ENCODE measurements at regions not wholly inside any gene's neighbourhood (a gene's known extent, or its start where the extent isn't known, plus 50 kb on each side); places are given as distances from the start of the nearest gene placed in this dataset.

- Histone ChIP-seq H2BK12ac (ENCODE audit: insufficient read length, low read depth, low read length) (no peak overlapping the region), H2AK5ac (ENCODE audit: insufficient read length, low read length) (no peak overlapping the region), H4K8ac (replicated peaks; ENCODE audit: insufficient read length, low read depth, low read length) (no peak overlapping the region), H3K56ac (ENCODE audit: insufficient read length, low read depth, low read length) (no peak overlapping the region), H3K27ac (ENCODE audit: insufficient read length, low read depth, low read length) (no peak overlapping the region), H4K5ac (ENCODE audit: insufficient read length, low read depth, low read length) (no peak overlapping the region), H3K14ac (ENCODE audit: insufficient read depth, low read length) (no peak overlapping the region), H4K91ac (ENCODE audit: insufficient read length, low read depth, low read length) (no peak overlapping the region), H3K27me3 (ENCODE audit: insufficient read depth, low read length) (no peaks in the 10 kb centered on the region), H3K79me2 (ENCODE audit: insufficient read depth, low read length) (no peaks in the 10 kb centered on the region), H3K4me2 (ENCODE audit: insufficient read depth, insufficient read length, low read length) (no peak overlapping the region), H2AFZ (ENCODE audit: low read length) (no peak overlapping the region), H2BK120ac (ENCODE audit: low read depth, low read length, poor library complexity, severe bottlenecking) (no peak overlapping the region), H3K4me1 (ENCODE audit: insufficient read depth, low read length) (peaks cover 3% of the 10 kb centered on the region; the same call in 1 of the 2 replicates), H3K18ac (ENCODE audit: insufficient read length, low read depth, low read length) (no peak overlapping the region), H2BK20ac (ENCODE audit: low read depth, low read length, poor library complexity, severe bottlenecking) (no peak overlapping the region), H3K23me2 (ENCODE audit: insufficient read length, low read depth, low read length, poor library complexity, severe bottlenecking) (no peaks in the 10 kb centered on the region), H3K9ac (ENCODE audit: extremely low read depth, insufficient read length, low read length) (no peak overlapping the region), H3T11ph (ENCODE audit: low read length) (no peak overlapping the region), H3K79me1 (ENCODE audit: insufficient read depth, low read depth, low read length, poor library complexity, severe bottlenecking) (no peaks in the 10 kb centered on the region), H3K4ac (ENCODE audit: low read depth, low read length) (no peak overlapping the region), H2BK15ac (ENCODE audit: low read depth, low read length) (no peak overlapping the region), H3K23ac (ENCODE audit: insufficient read length, low read depth, low read length) (no peak overlapping the region), H2BK5ac (ENCODE audit: insufficient read length, low read length) (no peak overlapping the region), H4K20me1 (ENCODE audit: control insufficient read depth, insufficient read depth, insufficient read length) (no peaks in the 10 kb centered on the region), H3K9me3 (ENCODE audit: control insufficient read depth, low read depth, low read length) (no peaks in the 10 kb centered on the region)
- Mint-ChIP-seq H3K4me3 (no peak overlapping the region), H3K27ac (no peak overlapping the region), H3K9me3 (peaks cover 3 to 11% of the 10 kb centered on the region in 2 experiments; a peak in 4 of 5 replicates), H3K36me3 (ENCODE audit: insufficient read depth in 1 of 3, low read depth in 3 of 3) (peaks cover 0 to 5% (median 4%) of the 10 kb centered on the region in 3 experiments; a peak in 4 of 7 replicates), H3K4me1 (peaks cover 10 to 11% of the 10 kb centered on the region in 2 experiments), H3K27me3 (ENCODE audit: low read depth) (no peaks in the 10 kb centered on the region; the same call in 1 of the 2 replicates)
- no peak for TF ChIP-seq CTCF (conservative IDR thresholded peaks at IDR 0.05)
- DNase-seq = no peak
- no CpG with 5 or more reads among the region's 9 CpGs for WGBS (ENCODE audit: extremely low coverage, insufficient read length, low lambda C conversion rate)
Measured at GRCh38 chr2:8432706-8433336, 249.0 kb upstream of the ID2 start.

Data from H9 (cell line).